Omental fat pad (tissue), 3 donors: ENCODE measurements at regions not wholly inside any gene's neighbourhood (a gene's known extent, or its start where the extent isn't known, plus 50 kb on each side); places are given as distances from the start of the nearest gene placed in this dataset.

Source experiments
- ATAC-seq: fragments of 150-250 bp; one replicate; pipeline ENCODE4 v1.9.1; 2016; ENCODE audit warnings: mild to moderate bottlenecking, moderate library complexity; ENCODE audit not compliant: low FRiP score
- DNase-seq: peaks from one replicate; pipeline ENCODE4 v3.0.0-alpha.2; 2019; ENCODE audit warnings: low spot score
- TF ChIP-seq, protein P1 (sequence below), 3 donors: fragments of 450-650 bp; IDR thresholded peaks; one replicate each; pipeline ENCODE4 v1.5.1; 2016 to 2017; ENCODE audit warnings: antibody characterized with exemption in 3 of 3, mild to moderate bottlenecking in 3 of 3, moderate library complexity in 2 of 3

DNA sequence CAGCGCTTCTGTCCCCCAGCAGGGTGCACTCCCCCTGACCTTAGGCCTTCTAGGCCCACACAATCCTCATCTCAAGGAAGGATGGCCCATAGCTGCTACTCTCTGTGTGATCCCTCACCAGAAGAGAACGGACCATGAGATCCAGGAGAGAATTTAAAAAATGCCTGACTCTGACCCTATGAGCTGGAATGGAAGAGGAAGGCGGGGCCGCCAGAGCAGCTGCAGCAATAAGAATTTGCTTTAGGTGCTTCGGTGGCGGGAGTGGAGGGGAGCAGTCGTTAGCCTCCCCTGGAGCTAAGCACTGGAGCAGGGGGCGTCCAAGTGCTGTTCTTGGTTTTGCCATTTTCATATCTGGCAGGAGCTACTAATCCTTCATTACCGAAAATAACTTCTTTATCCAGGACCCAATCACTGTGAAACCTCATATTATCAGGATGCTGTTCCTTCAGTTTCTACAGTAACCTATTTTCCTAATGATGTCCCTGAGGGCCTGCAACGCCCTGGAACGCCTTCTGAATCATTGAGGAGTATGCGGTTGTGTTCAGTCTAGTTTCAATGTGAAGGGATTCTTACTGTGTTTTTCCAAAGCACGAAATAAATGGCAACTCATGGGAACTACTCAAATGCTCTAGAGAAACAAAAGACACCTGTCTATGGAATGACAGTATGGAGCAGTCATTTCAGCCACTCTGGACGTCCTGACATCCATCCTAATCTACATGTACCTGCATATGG, 105.1 kb upstream of the SIX2 start:
- TF ChIP-seq, protein P1, sequence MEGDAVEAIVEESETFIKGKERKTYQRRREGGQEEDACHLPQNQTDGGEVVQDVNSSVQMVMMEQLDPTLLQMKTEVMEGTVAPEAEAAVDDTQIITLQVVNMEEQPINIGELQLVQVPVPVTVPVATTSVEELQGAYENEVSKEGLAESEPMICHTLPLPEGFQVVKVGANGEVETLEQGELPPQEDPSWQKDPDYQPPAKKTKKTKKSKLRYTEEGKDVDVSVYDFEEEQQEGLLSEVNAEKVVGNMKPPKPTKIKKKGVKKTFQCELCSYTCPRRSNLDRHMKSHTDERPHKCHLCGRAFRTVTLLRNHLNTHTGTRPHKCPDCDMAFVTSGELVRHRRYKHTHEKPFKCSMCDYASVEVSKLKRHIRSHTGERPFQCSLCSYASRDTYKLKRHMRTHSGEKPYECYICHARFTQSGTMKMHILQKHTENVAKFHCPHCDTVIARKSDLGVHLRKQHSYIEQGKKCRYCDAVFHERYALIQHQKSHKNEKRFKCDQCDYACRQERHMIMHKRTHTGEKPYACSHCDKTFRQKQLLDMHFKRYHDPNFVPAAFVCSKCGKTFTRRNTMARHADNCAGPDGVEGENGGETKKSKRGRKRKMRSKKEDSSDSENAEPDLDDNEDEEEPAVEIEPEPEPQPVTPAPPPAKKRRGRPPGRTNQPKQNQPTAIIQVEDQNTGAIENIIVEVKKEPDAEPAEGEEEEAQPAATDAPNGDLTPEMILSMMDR (IDR thresholded peaks at IDR 0.05): no peak
- ATAC-seq: no peak

DNA sequence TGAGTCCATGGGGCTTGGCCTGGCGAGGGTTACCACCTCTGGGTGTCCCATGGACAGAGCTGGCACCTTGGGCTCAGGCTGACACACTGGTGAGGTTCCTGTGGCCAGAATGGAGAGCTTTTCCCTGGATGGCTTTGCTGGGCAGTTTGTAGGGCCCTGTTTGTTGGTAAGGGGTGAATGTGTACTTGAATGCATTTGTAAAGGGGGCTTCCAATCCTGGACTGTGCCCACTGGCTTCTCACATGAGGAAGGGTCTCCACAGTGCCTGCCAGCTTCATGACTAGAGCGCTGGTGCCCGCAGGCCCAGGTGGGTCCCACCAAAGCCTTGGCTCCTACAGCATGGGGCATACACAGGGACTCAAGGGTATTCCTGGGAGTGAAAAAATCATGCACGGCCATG, 103.5 kb upstream of the SIX2 start:
- TF ChIP-seq, protein P1 (IDR thresholded peaks at IDR 0.05): no peak
- DNase-seq: no peak
- no peak for ATAC-seq

More for the DNA sequence above, 105.1 kb upstream of the SIX2 start:
- no peak for DNase-seq

DNA sequence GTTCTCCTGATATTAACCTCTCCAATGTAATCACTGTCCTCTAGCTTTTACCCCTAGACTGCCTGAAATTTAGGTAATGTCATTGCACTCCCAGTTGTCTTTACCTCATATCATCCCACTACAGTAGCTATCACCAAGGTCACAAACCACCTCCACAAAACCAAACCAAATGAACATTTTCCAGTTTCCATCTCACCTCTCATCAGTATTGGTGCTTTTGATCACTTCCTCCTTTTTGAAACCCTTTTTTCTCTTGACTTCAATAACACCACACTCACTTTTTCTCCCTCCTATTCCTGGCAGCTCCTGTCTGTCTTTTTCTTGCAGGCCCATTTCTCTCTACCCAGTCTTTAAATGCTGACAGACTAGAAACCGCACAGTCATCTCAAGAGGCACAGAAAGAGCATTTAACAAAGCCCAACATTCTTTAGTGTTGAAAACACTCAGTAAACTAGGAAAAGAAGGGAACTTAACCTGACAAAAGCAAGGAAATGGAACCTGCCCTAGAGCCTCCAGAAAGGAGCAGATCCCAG, 95.9 kb upstream of the SIX2 start:
- TF ChIP-seq, protein P1 (IDR thresholded peaks at IDR 0.05): no peak

DNA sequence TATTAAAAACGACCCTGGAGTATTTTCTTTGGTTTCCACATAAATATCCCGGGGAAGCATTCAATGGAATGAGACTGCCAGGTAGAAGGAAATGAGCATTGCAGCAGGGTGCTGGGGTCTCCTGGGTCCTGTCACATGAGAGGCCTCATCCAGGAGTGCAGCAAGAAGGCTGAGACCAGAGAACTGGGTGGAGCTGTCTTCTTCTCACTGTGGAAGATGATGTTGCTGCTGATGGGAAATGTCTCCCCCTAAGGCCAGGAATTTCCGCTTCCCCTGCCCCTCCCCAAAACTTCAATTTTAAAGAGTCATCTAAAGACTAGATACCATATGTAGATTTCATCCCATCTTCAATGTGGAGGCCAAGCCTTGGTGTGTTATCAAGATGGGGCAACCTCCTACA, 95.2 kb upstream of the SIX2 start:
- ATAC-seq: no peak

More for the DNA sequence above, 95.9 kb upstream of the SIX2 start:
- DNase-seq: no peak
- no peak for ATAC-seq

DNA sequence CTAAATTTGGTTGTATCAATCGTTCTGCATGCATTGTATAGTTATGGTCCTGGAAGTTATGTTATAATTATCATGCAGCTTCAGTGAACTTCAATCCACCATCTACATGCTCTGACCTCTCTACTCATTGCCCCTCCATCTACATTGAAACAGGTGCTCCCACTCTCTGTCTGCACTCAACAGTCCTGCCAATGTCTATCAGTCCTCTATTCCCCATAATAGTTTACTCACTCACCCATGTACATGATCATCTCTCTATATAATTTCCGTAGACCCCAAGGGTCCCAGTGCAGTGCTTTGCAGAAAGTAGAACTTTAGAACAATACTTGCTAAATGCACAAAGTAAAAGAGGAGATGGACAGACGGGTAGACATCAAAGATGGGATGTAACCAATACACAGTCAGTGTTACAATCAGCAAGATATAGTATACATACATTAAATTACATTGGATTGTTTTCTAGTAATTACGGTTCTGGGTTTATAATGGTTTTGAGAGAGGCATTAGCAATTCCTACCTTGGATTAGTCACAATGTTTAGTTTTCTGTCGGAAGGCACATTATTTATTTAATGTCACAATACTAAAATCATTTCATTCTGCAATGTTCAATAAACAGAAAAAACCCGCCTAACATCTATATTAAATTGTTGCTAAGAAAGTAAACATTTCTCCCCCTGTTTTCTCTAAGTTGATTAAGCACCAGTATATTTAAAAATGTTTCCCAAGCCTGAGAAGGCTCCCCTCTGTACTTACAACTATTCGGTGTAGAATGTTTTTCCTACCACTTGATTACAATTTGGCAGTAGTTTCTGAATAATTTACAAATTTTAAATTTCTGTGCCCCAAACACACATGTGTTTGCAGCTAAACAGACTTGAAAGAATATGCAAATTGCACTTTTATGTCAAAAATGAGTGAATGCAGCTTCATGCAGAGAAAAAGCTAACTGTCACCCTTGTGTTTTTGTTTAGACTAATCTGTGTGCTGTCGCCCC, 94.4 kb upstream of the SIX2 start:
- ATAC-seq (no peak), DNase-seq (no peak)
- TF ChIP-seq, protein P1 (IDR thresholded peaks at IDR 0.05): no peak

More for the DNA sequence above, 95.2 kb upstream of the SIX2 start:
- DNase-seq: no peak
- TF ChIP-seq, protein P1 (IDR thresholded peaks at IDR 0.05): no peak

DNA sequence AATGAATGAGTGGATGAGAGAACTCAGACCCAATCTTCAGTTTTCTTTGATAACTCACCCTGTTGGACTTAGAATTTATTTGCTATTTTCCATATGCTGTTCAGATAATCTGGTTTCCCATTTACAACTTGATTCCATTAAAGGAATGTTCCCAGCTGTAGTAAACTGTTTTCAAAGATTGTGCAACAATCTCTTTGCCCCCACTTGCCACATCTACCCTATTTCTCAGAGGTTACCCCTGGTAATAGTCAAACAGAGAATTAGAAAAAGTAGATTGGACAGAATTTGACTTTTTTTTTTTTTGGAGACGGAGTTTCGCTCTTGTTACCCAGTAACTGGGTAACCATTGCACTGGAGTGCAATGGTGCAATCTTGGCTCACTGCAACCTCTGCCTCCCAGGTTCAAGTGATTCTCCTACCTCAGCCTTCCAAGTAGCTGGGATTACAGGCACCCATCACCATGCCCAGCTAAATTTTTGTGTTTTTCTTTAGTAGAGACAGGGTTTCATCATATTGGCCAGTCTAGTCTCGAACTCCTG, 93.4 kb upstream of the SIX2 start:
- ATAC-seq (no peak), DNase-seq (no peak)
- TF ChIP-seq, protein P1 (IDR thresholded peaks at IDR 0.05): no peak
